T-helper 9 cell (primary cell): ENCODE measurements at regions not wholly inside any gene's neighbourhood (a gene's known extent, or its start where the extent isn't known, plus 50 kb on each side); places are given as distances from the start of the nearest gene placed in this dataset.

Experiments
- DNase-seq: peaks from one replicate; pipeline ENCODE4 v3.0.0-alpha.2; 2020

DNA sequence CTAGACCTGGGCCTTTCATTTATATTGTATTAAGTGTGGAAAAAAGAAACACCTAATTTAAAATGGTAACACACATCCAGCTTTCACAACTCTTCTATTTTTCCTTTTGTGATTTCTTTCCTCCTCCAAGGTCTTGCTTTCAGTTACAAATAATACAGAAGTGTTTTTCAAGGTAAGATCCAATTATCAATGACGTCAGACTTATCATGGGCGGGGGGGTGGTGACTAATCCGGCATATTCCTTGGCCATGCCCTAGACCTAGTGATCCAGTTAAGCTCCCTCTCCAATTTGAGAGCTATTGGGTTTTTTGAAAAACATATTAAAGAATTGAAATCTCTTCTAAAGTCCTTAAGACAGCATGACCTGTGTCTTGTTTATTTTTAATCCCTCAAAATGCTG lies 669.9 kb upstream of the NR5A2 start:
- DNase-seq, result no peak

DNA sequence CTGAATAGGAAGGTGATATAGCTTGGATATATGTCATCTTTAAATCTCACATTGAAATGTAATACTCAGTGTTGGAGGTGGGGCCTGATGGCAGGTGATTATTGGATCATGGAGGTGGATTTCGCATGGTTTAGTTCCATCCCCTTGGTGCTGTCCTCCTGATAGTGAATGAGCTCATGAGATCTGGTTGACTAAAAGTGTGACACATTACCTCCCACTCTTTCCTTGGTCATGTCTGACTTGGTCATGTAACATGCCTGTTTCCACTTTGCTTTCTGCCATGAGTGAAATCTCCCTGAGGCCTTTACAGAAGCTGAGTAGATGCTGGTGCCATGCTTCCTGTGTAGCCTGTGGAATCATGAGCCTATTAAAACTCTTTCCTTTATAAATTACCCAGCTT lies 664.5 kb upstream of the NR5A2 start:
- no peak for DNase-seq

DNA sequence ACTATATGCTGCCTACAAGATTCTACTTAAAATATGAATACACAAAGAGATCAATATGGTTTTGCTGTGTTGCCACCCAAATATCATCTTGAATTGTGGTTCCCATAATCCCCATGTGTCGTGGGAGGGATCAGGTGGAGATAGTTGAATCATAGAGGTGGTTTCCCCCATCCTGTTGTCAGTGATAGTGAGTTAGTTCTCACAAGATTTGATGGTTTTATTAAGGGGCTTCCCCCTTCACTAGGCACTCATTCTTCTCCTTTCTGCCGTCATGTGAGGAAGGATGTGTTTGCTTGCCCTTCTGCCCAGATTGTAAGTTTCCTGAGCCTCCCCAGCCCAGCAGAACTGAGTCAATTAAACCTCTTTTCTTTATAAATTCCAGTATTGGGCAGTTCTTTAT lies 654.4 kb upstream of the NR5A2 start:
- DNase-seq, result no peak

DNA sequence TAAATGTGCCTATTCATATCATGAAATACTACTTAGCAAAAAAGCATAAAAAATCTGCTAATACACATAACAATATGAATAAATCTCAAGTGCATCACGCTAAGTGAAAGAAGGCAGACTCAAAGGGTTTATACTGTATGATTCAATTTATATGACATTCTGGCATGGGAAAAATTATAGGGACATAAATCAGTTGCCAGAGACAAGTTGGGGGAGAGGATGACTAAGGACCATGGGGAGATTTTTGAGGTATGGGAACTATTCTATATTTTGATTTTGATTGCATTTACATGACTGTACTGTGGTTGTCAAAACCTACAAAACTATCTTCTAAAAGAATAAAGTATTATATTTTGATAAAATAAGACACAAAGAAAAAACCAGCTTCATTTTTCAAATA lies 650.3 kb upstream of the NR5A2 start:
- DNase-seq, result no peak

DNA sequence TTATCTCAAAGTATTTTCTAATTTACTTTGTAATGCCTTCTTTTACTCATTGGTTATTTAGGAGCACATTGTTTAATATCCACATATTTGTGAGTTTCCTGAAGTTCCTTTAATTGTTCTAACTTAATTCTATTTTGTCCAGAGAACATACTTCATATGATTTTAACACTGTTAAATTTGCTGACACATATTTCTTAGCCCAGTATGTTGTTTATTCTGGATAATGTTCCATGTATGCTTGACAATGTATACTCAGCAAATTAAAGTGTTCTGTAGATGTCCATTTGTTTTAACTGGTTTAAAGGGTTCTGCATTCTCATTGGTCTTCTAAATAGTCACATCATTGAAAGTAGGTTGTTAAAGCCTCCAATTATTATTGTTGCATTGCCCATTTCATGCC lies 643.7 kb upstream of the NR5A2 start:
- no peak for DNase-seq

DNA sequence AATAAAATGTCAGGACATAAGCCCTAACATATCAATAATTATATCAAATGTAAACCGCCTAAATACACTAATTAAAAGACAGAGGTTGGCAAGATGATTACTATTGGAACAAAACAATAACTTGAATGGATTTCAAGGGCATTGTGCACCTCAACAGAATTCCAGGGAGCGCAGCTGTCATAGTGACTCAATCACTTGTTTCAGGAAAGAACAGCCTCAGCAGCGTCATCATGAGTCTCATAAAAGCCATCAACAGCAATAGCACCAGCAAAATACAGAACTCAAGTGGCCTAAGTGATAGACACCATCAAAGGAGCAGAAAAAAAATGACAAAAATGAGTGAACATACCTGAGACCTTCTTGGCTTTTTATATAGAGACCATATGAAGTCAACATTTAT lies 632.7 kb upstream of the NR5A2 start:
- DNase-seq, result no peak

DNA sequence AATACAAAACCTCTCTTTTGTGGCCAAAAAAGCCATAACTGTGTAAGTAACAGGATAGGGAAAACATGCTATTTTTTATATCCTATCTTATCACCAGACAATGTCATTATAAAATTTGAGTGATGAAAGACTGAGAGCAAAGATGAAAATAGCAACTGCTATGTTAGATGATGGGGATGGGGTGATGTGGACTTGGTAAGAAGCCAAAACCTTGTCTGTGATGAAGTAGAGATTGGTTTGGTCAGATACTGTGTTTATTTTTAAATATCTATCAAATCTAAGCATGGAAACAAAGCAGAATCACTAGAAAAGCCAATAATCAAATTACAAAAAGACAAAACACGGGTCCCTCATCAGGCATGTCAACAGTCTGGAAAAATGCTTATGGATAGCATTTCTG lies 631.1 kb upstream of the NR5A2 start:
- DNase-seq, result no peak

DNA sequence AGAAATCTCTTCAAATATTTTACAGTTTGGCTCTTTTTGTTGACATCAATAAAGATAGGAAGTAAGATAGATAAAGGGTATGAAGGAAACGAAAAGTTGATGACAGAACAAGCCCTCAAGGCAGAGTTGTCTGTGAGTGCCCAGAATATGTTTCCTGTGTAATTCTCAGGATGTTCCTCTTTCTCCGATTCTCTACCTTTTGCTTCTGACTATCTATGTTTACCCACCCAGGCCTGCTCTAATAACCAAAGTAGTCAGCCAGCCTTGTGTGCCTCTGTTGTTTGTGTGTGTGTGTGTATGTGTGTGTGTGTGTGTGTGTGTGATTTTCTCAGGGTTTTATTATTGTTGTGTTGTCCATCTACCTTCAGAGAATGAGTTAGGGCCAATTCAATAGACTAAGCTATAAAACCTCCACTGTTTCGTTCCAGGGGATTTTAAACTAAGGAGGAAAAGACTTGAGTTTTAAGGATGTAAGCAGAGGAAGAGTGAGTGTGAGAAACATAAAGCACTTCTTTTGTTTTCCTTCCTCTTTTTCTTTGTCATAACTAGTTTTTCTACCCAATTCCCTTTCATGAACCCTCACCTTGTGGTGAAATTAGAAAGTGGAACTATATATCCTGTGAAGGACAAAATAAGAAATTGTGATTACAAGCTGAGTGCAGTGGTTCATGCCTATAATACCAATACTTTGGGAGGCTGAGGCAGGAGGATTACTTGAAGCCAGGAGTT lies 627.4 kb upstream of the NR5A2 start:
- DNase-seq, result no peak

DNA sequence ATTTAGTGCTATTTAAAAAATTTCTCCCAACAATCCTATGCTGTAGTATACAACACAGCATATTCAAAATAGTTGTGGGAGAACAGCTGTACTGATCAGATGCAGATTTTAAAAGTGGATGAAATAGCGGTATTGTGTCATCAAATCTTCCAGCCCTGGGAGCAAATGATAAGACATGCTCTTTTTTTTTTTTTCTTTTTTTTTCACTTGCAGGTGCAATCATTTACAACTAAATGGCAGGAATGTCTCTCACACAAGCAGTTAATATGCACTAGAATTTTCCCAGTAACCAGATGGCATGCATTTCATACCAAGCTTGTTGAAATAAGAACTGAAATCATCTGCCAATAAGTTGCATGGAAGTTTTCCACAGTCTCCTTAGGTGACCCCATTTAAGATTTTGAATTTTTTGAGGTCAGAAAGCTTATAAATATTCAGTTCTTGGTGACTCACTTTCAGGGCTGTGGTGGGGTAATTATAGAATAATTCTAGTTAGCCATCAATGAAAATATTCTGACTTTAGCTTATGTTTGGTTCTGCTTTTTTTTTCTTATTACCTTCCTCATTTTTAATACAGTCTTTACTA lies 623.9 kb upstream of the NR5A2 start:
- no peak for DNase-seq

DNA sequence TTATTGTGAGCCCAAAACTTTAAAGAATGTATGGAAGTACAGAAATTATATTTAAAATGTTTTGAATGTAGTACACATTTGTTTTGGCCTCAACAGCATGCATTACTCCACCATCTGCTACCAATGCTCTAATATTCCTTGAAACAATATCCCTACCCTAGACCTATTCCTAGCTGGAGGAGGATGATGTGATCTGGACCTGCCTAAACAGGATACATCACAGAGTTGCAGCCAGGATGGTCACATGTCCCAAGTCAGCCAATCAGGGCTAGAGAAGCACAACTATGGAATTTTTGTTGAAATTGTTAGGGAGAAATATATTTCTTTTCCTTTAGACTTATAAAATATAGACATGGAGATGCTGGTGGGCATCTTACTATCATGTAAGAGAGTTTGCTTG lies 623.3 kb upstream of the NR5A2 start:
- no peak for DNase-seq

DNA sequence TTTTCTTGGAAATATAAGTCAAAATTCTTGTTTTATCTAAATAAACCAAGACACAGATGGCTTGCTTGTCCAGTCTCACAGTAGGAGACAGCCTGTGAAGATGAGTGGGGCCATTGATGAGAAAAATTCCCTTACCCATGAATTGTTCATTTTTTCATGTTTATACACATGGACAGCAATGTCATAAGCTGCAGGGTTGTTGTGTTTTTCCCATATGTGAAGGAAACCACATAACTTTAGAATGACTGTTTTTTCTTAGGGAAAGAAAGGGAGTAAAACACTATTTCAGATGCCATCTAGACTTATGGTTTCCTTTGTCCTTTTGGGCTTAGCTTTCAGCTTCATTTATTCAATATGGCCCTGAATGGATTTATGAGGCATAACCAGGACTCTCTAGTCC lies 622.5 kb upstream of the NR5A2 start:
- DNase-seq, result no peak

DNA sequence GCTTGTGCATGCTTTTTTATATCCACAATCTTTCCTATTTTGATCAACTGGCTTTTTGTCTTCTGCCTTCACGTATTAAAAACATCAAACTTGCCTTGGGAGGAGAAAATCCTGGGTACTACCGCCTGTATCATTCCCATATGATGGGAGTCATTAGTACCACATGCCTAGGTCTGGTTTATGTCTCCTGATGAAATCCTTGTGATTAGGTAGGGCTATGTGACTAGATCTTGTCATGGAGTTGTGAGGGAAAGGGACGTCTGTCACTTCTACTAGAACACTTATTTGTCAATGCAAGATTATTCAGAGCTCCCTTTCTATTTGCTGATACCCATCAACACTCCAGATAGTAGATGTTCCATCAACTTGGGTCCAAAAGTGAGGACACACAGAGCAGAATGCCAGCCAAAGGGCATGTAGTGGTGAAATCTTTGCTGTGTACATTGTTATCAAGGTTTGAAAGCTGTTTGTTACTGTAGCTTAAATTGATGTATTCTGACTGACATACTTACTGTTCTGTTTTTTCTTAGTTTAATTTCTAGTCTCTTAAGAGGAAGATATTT lies 621.8 kb upstream of the NR5A2 start:
- DNase-seq, result no peak

DNA sequence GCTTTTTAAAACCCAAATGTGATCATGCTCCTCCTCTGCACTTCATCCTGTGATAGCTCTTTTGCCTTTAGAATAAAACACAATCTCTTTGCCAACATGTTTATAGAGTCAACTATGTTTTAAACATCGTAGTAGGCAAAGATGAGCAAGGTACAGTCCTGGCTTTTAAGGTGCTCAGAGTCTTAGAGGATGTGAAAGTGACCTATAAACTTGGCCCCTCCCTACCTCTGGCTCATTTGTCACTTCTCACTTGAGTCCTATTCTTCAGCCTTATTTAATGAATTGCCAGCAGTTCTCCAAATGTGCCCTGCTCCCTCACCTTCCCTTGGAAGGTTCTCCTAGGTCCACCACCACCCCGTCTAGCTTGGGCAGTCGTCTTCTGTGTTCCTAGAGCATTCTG lies 617.0 kb upstream of the NR5A2 start:
- DNase-seq, result no peak

DNA sequence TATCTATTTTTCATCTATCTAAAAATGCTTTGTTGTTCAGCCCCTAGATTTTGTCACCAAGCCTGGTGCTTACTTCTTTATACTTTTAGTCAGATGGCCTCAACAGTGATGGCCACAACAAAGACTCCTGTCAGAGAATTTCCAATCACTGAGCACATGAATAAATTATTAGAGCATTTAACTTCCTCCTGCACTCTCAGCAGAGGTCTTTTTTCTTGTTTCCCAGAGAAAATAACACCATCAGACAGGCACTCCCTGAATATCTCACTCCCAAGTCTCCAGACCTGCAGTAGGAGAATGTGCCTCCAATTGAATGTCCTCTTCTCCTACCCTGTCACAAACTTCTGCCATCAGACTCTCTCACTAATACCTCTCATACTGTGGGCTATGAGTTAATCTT lies 616.0 kb upstream of the NR5A2 start:
- no peak for DNase-seq

DNA sequence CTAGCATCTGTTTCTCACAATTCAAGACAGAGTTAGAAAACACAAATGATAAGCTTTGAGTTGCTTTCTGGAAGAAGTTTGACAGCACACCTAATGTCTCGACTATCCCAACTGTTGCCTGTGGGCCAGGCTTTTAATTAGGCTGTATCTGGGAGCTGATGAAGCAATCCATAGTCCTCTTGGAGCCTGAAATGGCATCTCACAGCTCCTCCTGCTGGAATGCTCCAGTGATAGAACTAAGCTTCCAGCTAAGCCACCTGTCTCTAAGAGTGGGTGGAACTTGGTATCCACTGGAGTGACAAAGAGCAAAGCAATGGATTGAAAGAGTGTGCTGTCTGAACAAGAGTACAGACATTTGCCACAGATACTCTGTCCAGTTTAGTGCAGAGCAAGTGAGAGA lies 605.3 kb upstream of the NR5A2 start:
- DNase-seq, result no peak

DNA sequence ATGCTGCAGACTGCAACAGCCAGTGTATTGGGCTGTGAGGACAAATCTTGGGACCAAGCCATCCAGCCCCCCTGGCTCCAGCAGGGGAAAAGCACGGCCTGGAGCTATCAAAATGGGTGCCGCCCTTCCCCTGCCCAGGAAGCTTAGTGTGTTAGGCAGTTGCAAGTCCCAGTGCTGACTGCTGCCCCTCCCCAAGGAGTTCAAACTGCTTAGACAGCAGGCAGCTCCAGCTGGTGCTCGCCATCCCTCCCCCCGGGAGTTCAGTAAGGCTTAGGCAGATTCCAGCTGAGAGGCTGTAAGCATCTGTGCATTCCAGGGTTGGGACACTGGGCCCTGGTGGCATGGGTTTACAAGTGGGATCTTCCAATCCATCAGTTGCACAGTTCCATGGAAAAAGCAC lies 579.6 kb upstream of the NR5A2 start:
- no peak for DNase-seq

DNA sequence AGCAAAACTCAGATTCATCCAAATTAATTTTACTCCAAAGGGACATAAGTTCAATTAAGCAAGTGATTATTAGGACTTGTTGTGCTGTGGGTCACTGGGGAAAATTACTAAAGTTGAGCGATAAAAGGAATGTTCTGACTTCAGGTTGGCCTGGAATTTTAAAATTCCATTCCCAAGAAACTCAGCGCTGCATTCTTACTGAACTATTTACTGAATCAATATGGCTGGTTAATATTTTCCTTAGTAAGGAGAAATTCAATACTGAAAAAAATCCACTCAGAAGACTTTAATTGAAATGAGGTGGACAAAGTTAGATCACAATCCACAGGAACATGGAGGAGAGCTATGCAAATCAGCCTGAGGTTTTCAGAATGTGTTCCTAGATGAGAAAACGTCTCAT lies 578.9 kb upstream of the NR5A2 start:
- DNase-seq, result no peak

DNA sequence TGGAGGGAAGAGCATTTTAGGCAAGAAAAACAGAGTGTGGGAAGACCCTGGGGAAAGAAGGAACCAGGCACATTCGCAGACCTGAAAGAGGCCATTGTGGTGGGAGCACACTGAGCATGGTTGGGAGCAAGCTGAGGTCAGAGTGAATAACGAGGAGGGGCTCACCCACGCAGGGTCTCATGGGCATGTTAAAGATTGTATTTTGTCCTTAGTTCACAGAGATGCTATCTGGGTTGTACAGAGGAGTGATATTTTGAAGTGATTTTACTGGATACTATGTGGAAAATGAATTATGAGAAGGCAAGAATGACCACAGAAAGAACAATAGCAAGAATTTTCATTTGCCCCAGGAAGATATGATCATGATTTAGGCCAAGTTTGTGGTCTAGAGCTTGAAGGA lies 578.3 kb upstream of the NR5A2 start:
- DNase-seq, result no peak

DNA sequence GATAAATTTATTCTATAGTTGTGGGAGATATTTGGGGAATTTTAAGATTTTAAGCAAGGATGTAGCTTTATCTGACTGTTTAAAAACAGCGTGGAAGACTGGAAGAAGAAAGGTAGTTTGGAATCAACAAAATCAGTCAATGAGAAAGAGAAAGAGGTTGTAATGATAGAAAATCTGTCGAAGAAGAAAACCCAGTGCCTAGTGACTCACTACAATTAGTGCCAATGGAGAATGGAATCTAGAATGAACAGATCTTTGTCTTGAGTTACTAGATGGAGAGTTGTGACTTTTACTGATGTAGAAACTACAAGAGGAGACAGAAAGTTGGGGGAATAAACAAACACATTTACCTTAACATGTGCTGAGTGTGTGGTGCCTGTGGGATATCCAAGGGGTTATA lies 577.8 kb upstream of the NR5A2 start:
- no peak for DNase-seq

DNA sequence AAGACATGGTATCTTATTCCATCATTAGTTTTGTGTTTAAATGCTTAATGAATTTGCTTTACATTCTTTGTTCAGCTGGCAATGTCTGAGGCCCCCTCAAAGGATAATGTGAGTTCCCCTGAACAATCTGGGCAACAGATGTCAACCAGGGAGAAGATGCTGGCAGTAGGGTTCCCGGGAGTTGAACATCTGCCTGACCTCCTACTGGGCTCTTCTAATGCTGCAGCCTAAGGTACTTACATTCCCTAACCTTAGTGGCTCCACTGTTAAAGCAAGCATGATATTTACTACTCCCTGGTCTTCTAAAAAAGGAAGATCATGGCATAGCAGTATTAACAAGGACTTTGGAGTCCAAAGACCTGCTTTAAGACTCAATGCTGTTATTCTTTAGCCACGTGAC lies 574.9 kb upstream of the NR5A2 start:
- no peak for DNase-seq

DNA sequence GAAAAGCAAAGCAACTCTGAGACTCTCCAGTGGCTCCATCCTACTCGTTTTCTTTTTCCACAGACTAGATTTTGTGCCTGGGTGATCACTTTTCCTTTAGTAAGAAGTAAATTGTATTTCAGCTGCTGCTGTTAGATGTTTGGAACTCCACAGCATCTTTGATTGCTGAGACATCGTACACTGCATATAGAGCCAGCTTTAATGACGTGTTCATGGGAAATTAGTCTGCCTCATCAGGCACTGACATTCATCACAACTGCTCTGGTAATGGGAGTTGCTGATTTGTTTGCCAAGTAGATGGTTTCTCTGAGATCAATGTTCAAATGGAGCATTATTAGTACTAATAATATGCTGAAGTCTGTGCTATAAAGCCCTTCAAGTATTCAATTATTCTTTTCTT lies 573.8 kb upstream of the NR5A2 start:
- DNase-seq, result no peak

DNA sequence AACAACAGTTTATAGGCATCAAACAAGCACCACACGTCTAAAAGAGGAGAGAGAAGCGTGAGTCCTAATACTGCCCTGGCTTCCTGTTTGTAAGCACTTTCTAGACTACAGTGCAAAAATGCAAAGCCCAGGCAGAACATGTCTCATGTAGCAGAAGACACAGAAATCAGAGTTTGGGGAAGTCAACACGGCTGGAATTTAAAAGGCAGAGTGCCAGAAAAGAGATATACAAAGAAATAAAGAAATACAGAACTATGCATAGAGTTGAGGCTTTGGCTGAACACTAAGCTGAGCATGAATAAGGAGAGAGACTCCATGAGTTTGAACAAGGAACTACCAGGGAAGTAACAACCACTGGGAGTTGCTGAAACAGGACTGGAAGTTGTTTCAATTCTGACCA lies 566.6 kb upstream of the NR5A2 start:
- DNase-seq, result no peak

DNA sequence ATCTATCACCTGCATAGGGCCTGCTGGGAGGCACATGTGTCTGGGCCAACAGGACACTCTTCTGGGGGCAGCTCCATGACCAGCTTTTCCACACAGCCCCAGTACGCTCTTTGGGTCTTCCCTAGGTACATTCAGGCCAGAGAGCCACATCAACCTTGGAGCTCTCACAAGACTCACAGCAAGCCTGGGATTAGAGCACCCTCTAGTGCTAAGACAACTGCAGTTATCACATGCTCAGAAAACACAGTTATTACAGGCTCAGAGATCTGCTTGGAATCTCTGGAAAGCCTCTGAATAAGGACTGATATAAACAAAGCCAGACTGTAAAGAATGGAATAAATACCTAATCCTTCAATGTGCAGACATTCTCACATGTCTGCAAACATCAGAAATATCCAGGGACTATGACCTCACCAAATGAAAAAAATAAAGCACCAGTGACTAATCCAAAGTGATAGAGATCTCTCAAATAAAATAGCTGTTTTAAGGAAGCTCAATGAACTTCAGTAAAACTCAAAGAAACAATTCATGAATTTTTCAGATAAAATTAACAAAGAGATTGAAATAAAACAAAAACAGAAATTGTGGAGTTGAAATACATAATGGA lies 563.9 kb upstream of the NR5A2 start:
- no peak for DNase-seq

DNA sequence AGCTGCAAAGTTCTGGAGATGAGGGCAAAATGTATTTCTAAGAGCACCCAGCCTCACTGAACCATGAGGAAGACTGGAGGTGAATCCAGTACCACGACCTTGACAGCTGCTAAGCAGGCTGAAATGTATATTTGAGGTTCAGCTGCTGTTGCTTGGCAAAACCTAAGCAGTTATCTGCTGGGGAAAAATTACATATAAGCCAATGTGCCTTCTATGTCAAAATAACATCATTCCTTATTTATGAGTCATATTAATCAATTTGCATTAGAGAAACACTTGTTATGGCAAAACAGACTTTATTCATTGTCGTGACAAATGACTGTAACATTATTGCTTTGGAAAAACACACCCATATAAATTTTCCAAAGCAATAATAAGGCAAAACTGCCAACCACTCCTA lies 560.5 kb upstream of the NR5A2 start:
- DNase-seq, result no peak

DNA sequence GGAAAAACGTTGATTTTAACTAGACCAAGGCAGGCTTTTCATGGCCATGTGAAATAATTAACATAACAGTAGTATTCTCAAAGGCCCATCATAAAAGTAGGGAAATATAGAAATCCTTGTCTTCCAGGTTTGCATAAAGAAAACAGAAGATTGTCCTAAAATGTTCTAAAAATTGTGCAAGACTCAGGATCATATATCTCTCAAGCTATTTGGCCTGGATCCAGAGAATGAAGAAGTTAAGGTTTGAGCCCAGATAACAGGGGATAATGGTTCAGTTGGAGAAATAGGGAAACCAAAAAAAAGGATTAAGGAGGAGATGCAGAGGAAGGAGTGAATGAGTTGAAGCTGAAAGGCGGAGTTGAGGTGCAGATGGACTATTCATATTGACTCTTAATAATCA lies 555.5 kb upstream of the NR5A2 start:
- DNase-seq, result no peak
